A673 (cell line): ENCODE measurements at regions not wholly inside any gene's neighbourhood (a gene's known extent, or its start where the extent isn't known, plus 50 kb on each side); places are given as distances from the start of the nearest gene placed in this dataset.

Experiments used
- BruUV-seq: library from RNA; stranded (reverse); fragments of 400-500 nt; replicated peaks from 2 replicates; lab custom pipeline; 2021; lab: Mats Ljungman, UMichigan
- CTCF ChIA-PET: fragments of 300-600 bp; sonication (Branson Sonifier 250); formaldehyde crosslinking; loops from one replicate; lab custom pipeline; 2022; ENCODE audit warnings: antibody characterized with exemption; lab: Charles Lee
- POLR2A ChIA-PET: fragments of 300-600 bp; sonication (Branson Sonifier 250); formaldehyde crosslinking; loops from one replicate; lab custom pipeline; 2022; ENCODE audit warnings: antibody characterized with exemption; ENCODE audit not compliant: low non-redundant PET; lab: Charles Lee
- DNase-seq: peaks from one replicate; pipeline ENCODE4 v3.0.0-alpha.2; 2015; ENCODE audit warnings: low spot score
- H3K27ac ChIP-seq: fragments of 200-600 bp; sonication (generic); 2 replicates; pipeline ENCODE4 v1.5.1; 2016; ENCODE audit warnings: mixed run types, low read depth, mild to moderate bottlenecking, mixed read lengths, antibody characterized with exemption, low read length; ENCODE audit not compliant: poor library complexity, severe bottlenecking
- H3K27me3 ChIP-seq: fragments of 200-600 bp; sonication (generic); replicated peaks from 2 replicates; pipeline ENCODE4 v1.6.1; 2017; ENCODE audit warnings: mixed run types, low read depth, mild to moderate bottlenecking, mixed read lengths, antibody characterized with exemption, low read length; ENCODE audit not compliant: insufficient read depth, poor library complexity
- H3K36me3 ChIP-seq: fragments of 200-600 bp; sonication (generic); 2 replicates; pipeline ENCODE4 v1.6.1; 2016; ENCODE audit warnings: mixed run types, mild to moderate bottlenecking, mixed read lengths, antibody characterized with exemption, low read length; ENCODE audit not compliant: insufficient read depth, poor library complexity, severe bottlenecking
- H3K4me1 ChIP-seq: fragments of 200-600 bp; sonication (generic); 2 replicates; pipeline ENCODE4 v1.6.1; 2017; ENCODE audit warnings: mixed run types, mild to moderate bottlenecking, mixed read lengths, antibody characterized with exemption, low read length; ENCODE audit not compliant: insufficient read depth, poor library complexity, severe bottlenecking
- H3K4me3 ChIP-seq: fragments of 200-600 bp; sonication (generic); 2 replicates; pipeline ENCODE4 v1.5.1; 2016; ENCODE audit warnings: low read depth, mixed run types, mild to moderate bottlenecking, mixed read lengths, low read length; ENCODE audit not compliant: poor library complexity, severe bottlenecking
- H3K9me3 ChIP-seq: fragments of 200-600 bp; sonication (generic); 2 replicates; pipeline ENCODE4 v1.6.1; 2016; ENCODE audit warnings: mixed run types, low read depth, mild to moderate bottlenecking, mixed read lengths, antibody characterized with exemption, low read length; ENCODE audit not compliant: poor library complexity, severe bottlenecking
- CTCF ChIP-seq: fragments of 300-800, 200-600 bp; sonication (generic); conservative IDR thresholded peaks from 2 replicates; pipeline ENCODE4 v1.5.1; 2017; ENCODE audit warnings: low read depth, mild to moderate bottlenecking, antibody characterized with exemption, low read length, moderate library complexity, mixed read lengths
- EZH2 ChIP-seq: fragments of 200-600 bp; sonication (generic); IDR thresholded peaks from 2 replicates; pipeline ENCODE4 v1.6.1; 2017; ENCODE audit warnings: borderline replicate concordance, low read depth, mild to moderate bottlenecking, mixed read lengths, antibody characterized with exemption, low read length; ENCODE audit not compliant: poor library complexity, severe bottlenecking
- intact Hi-C: fragments of 100-400 bp; cut with micrococcal nuclease; formaldehyde crosslinking; loops from one replicate; pipeline ENCODE4 v1.10.0; 2022; ENCODE audit not compliant: unreplicated experiment

GRCh38 chr7:19373334-19373733 lies 228.1 kb upstream of the FERD3L start:
- Histone ChIP-seq H3K9me3 (no peaks in the 10 kb centered on the region), H3K27me3 (no peaks in the 10 kb centered on the region), H3K36me3 (no peaks in the 10 kb centered on the region), H3K4me1 (no peaks in the 10 kb centered on the region), H3K4me3 (no peak overlapping the region), H3K27ac (no peak overlapping the region)
- intact Hi-C loops = no loop called here
- ChIA-PET CTCF (no interaction called here), POLR2A (no interaction called here)
- no TSS peak for BruUV-seq
- DNase-seq = no peak
- no peak for TF ChIP-seq EZH2
- no peak for TF ChIP-seq CTCF

GRCh38 chr7:19369806-19370205 lies 224.6 kb upstream of the FERD3L start:
- no peaks in the 10 kb centered on the region for H3K9me3 ChIP-seq
- no peaks in the 10 kb centered on the region for H3K27me3 ChIP-seq
- H3K36me3 ChIP-seq = no peaks in the 10 kb centered on the region
- POLR2A ChIA-PET = no interaction called here
- CTCF ChIA-PET = no interaction called here
- no peak overlapping the region for H3K27ac ChIP-seq
- H3K4me1 ChIP-seq = no peaks in the 10 kb centered on the region
- intact Hi-C loops = no loop called here
- DNase-seq = no peak
- BruUV-seq = no TSS peak
- H3K4me3 ChIP-seq = no peak overlapping the region
- TF ChIP-seq CTCF (no peak), EZH2 (no peak)

- intact Hi-C loops = no loop called here
- CTCF ChIA-PET = no interaction called here
- no peak overlapping the region for H3K27ac ChIP-seq
- H3K27me3 ChIP-seq = no peaks in the 10 kb centered on the region
- H3K9me3 ChIP-seq = no peaks in the 10 kb centered on the region
- no peaks in the 10 kb centered on the region for H3K36me3 ChIP-seq
- H3K4me3 ChIP-seq = no peak overlapping the region
- POLR2A ChIA-PET = no interaction called here
- no peaks in the 10 kb centered on the region for H3K4me1 ChIP-seq
- BruUV-seq = no TSS peak
- DNase-seq = no peak
- TF ChIP-seq CTCF (no peak), EZH2 (no peak)
Observed at GRCh38 chr7:19369182-19369581, 224.0 kb upstream of the FERD3L start.
